Left ventricle myocardium inferior (tissue), 1 donor: ENCODE measurements at regions not wholly inside any gene's neighbourhood (a gene's known extent, or its start where the extent isn't known, plus 50 kb on each side); places are given as distances from the start of the nearest gene placed in this dataset.
A peak's percentile ranks its signal among the peaks of the same experiment; 100 is the strongest.

ENCODE experiments used
- DNase-seq: peaks from one replicate; pipeline ENCODE4 v3.0.0-alpha.2; 2020
- H3K27ac ChIP-seq: fragments of 200-600 bp; replicated peaks from 2 replicates; pipeline ENCODE4 v1.8.0; 2021
- H3K27me3 ChIP-seq: fragments of 200-600 bp; 2 replicates; pipeline ENCODE4 v1.8.0; 2021; ENCODE audit warnings: low read depth
- H3K36me3 ChIP-seq: fragments of 200-600 bp; 2 replicates; pipeline ENCODE4 v1.8.0; 2021
- H3K4me1 ChIP-seq: fragments of 200-600 bp; 2 replicates; pipeline ENCODE4 v1.8.0; 2021
- H3K4me3 ChIP-seq: fragments of 200-600 bp; 2 replicates; pipeline ENCODE4 v1.8.0; 2021; ENCODE audit warnings: mild to moderate bottlenecking, moderate library complexity
- H3K9me3 ChIP-seq: fragments of 200-600 bp; replicated peaks from 2 replicates; pipeline ENCODE4 v1.8.0; 2021
- intact Hi-C: fragments of 100-400 bp; cut with micrococcal nuclease; formaldehyde crosslinking; loops from one replicate; pipeline ENCODE4 v1.11.0; 2022
- TF ChIP-seq, protein P1 (sequence below): fragments of 200-600 bp; IDR thresholded peaks from 2 replicates; pipeline ENCODE4 v1.8.0; 2021; ENCODE audit warnings: antibody characterized with exemption, mild to moderate bottlenecking, borderline replicate concordance
- donor health status: DM: no; HTN: yes; CAD: no; lungs with severe emphysema.

DNA sequence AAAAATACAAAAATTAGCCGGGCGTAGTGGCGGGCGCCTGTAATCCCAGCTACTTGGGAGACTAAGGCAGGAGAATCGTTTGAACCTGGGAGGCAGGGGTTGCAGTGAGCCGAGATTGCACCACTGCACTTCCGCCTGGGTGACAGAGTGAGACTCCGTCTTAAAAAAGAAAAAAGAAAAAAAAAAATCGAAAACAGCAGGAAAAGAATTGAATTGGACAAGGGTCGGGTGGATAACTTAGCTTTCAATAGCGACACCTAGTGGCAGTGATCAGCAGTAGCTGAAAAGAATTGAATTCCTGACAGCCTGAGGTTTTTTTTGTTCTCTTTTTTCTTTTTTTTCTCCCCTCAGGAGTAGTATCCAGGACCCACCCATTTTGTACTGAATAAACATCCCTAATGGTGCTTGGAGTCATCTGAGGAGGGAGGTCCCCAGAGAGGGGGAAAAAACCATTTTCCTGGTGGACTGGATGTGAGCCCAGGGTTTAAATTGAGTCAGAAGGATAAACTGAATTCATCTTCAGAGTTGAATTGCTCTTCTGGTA lies 55.1 kb downstream of the CYCS start:
- TF ChIP-seq, protein P1, sequence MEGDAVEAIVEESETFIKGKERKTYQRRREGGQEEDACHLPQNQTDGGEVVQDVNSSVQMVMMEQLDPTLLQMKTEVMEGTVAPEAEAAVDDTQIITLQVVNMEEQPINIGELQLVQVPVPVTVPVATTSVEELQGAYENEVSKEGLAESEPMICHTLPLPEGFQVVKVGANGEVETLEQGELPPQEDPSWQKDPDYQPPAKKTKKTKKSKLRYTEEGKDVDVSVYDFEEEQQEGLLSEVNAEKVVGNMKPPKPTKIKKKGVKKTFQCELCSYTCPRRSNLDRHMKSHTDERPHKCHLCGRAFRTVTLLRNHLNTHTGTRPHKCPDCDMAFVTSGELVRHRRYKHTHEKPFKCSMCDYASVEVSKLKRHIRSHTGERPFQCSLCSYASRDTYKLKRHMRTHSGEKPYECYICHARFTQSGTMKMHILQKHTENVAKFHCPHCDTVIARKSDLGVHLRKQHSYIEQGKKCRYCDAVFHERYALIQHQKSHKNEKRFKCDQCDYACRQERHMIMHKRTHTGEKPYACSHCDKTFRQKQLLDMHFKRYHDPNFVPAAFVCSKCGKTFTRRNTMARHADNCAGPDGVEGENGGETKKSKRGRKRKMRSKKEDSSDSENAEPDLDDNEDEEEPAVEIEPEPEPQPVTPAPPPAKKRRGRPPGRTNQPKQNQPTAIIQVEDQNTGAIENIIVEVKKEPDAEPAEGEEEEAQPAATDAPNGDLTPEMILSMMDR = peak; percentile 93
- intact Hi-C loops = loop anchor here (5.0 kb wide), 1 partner anchor 243 kb away; no protein-coding TSS in a partner anchor
- Histone ChIP-seq H3K4me3 (peak overlapping the region; percentile 54), H3K9me3 (no peaks in the 10 kb centered on the region), H3K27me3 (no peaks in the 10 kb centered on the region), H3K36me3 (no peaks in the 10 kb centered on the region), H3K4me1 (peaks cover 4% of the 10 kb centered on the region), H3K27ac (no peak overlapping the region)
- peak; percentile 19 for DNase-seq

DNA sequence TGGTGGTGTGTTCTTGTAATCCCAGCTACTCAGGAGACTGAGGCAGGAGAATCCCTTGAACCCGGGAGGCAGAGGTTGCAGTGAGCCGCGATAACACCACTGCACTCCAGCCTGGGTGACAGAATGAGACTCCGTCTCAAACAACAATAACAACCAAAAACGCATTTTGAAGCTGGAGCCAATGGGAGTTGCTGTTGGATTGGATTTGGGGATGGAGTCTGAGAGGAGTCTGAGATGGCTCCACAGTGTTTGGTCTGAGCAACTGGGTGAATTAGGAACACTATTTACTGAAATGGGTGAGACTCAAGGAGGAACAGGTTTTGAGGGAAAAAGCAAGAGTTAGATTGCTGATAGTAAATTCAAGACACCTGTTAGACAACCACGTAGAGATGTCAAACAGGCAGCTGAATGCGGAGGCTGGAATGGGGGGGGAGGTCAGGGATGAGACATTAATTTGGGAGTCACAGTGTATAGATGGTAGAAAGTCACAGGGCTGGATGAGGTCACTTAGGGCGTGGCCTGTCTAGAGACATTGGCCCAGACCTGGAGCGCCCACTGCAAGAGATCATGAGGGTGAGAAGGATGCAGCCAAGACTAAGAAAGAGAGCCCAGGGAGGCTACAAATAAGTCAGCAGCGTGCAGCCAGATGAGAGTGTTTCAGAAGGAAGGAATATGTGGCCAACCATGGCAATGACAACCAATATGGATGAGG lies 56.4 kb downstream of the CYCS start:
- no peaks in the 10 kb centered on the region for H3K36me3 ChIP-seq
- no peak overlapping the region for H3K4me3 ChIP-seq
- no peaks in the 10 kb centered on the region for H3K9me3 ChIP-seq
- H3K4me1 ChIP-seq = peaks cover 4% of the 10 kb centered on the region
- no peak for DNase-seq
- intact Hi-C loops = no loop called here
- H3K27me3 ChIP-seq = no peaks in the 10 kb centered on the region
- H3K27ac ChIP-seq = no peak overlapping the region
- TF ChIP-seq, protein P1 = no peak

DNA sequence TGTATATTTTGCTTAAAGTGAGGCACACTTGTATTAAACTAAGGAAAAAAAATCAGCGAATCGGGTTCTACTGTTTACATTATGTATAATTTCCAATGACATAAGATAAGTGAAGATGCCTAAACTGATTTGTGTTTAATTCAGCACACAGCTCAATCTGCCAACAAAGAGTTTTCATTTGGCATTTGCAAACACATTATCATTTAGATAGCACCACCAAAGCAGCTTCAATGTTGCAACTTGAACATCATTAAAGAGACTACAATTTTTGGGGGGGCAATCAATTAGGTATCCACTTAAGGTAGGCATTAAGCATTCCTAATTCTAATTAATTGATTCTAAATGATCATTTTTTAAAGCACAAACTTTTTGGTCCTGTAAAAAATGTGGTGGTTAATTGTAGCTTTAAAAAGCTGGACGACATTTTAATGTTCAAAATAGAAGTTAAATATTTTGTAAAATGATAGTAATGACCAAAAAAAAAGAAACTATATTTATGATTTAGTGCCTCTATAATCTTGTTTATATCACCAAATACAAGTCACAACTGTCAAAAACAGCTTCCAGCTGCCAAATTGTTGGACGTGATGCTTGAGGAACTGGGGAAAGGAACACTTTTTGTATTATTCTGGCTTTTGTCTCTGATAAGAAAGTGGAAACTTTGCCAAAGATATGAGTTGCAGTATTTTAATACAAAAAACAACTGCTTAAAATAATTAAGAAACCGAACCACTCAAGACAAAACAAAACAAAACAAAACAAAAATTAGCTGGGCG lies 57.1 kb downstream of the CYCS start:
- no peak for DNase-seq
- TF ChIP-seq, protein P1 = no peak
- no peaks in the 10 kb centered on the region for H3K9me3 ChIP-seq
- no peaks in the 10 kb centered on the region for H3K27me3 ChIP-seq
- H3K36me3 ChIP-seq = no peaks in the 10 kb centered on the region
- H3K4me3 ChIP-seq = no peak overlapping the region
- intact Hi-C loops = no loop called here
- peaks cover 4% of the 10 kb centered on the region for H3K4me1 ChIP-seq
- H3K27ac ChIP-seq = no peak overlapping the region

DNA sequence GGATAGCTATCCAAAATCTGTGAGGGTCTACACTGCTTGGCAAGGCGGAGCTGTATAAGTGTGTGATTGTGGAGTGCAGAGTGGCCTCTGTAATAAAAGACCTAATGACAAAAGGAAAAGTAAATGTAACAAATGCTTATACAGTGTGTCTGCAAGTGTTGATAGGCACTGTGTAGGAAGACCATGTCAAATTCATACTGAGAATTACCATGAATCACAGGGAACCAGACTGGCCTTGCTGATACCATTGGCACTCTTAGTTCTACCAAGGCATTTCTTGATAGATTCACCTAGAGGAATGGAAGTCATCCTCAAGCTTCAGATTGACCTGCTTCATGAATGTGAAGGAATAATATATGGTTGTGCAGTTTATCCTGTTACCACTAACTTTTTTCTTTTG lies 58.8 kb downstream of the CYCS start:
- TF ChIP-seq, protein P1 = no peak
- Histone ChIP-seq H3K4me1 (peaks cover 4% of the 10 kb centered on the region), H3K4me3 (no peak overlapping the region), H3K27me3 (no peaks in the 10 kb centered on the region), H3K27ac (no peak overlapping the region), H3K9me3 (no peaks in the 10 kb centered on the region), H3K36me3 (no peaks in the 10 kb centered on the region)
- intact Hi-C loops = no loop called here
- no peak for DNase-seq

DNA sequence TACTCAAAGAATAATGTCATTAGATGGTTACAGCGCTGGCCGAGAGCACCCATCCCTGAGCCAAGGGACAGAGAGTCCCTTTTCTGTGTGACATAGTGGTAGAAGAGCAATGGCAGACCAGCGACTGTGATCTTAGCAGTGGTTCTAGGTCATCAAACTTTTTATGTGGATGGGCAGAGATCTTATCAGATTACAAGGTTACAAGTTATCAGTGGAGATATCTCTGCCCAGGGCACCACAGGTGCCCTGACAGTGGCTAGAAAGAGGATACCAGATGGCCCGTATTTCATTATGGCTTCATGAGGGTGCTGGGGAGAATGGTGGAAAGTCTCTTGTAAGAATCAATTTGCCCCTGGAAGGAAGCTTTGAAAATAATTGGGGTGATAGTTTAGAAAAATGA lies 62.7 kb downstream of the CYCS start:
- TF ChIP-seq, protein P1 = no peak
- Histone ChIP-seq H3K4me3 (no peak overlapping the region), H3K27me3 (peaks cover 5% of the 10 kb centered on the region), H3K4me1 (no peaks in the 10 kb centered on the region), H3K36me3 (no peaks in the 10 kb centered on the region), H3K27ac (no peak overlapping the region), H3K9me3 (no peaks in the 10 kb centered on the region)
- no peak for DNase-seq
- intact Hi-C loops = no loop called here
